Stimulated activated CD8-positive, alpha-beta memory T cell treated with anti-CD3 and anti-CD28 coated beads, Interleukin-7, amount 100 ng/mL, for 48 hours (primary cell): ENCODE measurements at regions not wholly inside any gene's neighbourhood (a gene's known extent, or its start where the extent isn't known, plus 50 kb on each side); places are given as distances from the start of the nearest gene placed in this dataset.

Experiments
- DNase-seq, 2 donors: peaks; one replicate each; pipeline ENCODE4 v3.0.0-alpha.2; 2020; ENCODE audit warnings: low read depth in 1 of 2; ENCODE audit errors: extremely low read depth in 1 of 2

GRCh38 chr22:47396105-47396504 is 633.7 kb downstream of the TBC1D22A start:
- DNase-seq: no peak

- no peak for DNase-seq
Observed at GRCh38 chr22:47395481-47395880, 633.0 kb downstream of the TBC1D22A start.

DNA sequence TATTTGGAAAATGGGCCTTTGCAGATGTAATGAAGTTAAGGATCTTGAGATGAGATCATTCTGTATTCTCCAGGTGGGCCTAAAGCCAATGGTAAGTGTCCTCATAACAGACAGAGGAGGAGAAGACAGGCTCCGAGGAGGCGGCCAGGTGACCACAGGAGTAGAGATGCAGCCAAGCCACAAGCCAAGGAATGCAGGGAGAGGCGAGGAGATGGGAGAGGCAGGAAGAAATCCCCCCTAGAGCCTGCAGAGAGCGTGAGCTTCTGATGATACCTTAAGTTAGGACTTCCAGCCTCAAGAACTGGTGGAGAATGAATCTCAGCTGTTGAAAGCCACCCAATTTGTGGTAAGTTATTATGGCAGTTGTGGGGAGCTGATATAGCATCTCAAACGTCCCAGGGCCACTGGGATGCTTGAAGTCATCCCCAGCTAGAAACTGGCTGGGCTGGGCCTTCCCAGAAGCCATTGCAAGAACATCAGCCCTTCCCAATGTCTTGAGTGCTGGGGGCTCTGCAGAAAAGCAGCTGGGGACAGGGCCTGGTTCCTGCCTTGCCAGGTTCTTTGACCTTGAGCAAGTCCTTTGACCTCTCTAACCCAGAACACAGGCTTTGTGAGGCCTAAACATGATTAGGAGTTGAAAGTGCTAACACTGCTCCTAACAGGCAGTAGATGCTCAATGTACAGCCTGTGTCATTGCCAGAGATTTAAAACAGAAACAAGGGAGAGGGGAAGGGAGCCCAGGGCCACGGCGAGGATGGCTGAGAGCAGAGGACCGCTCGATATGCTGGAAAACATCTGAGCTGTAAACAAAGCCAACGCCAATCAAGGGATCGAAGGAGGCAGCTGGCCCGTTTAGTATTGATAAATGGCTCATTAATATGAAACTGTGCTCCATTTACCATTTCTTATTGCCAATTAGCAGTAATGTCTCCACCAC is 632.3 kb downstream of the TBC1D22A start:
- no peak for DNase-seq

- DNase-seq: no peak
Observed at GRCh38 chr22:47393191-47393590, 630.7 kb downstream of the TBC1D22A start.

- no peak for DNase-seq
Observed at GRCh38 chr22:47392729-47393128, 630.3 kb downstream of the TBC1D22A start.

DNA sequence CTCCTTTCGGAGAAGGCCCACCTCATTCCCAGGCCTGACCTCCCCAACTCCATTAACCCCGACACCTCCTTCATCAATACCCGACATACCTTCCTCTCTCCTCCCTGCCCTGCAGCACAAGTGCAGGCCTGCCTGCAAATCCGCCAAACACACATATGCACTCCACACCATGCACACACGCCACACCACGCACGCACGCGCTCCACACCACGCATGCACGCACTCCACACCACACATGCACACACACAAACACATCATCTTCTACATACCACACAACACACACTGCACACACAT is 629.6 kb downstream of the TBC1D22A start:
- DNase-seq: no peak

DNA sequence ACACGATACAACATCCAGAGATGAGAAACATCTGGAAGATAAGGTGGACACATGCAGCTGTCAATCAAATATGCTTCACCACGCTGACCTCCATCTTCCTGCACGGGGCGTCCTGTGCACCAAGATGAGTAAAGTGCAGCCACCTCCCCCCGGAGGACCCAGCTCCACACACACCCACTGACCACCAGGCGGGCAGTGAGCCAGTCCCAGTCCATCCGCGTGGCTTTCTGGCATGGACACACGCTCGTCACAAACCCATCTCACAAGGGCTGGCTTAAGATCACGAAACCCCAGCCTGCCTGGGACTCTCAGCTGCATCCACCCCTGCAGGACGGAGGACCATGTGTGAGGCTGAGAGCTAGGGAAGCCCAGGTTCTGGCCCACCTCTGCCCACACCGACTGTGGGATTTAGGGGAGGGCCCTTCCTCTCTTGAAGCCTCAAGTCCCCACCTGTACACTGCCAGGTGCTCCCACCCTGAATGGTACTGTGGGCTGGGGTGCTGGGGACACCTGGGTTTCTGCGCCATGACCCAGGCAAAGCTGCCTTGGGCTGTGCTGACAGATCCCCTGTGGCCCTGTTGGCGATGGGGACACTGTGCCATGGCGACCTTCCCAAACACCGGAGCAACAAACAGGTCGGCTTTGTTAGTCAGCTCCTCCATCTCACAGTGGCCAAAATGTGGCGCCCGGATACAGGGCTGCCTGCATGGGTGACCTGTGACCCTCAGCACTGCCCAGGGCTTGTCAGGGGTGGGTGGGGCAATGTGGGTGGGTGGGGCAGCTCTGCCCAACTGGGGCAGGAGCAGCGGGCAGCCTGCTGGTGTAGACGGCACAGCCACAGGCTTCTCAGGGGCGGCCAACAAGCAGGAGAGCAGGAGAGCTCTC is 629.0 kb downstream of the TBC1D22A start:
- DNase-seq: no peak

- no peak for DNase-seq
Observed at GRCh38 chr22:47390026-47390970, 627.8 kb downstream of the TBC1D22A start.

- DNase-seq: no peak
Observed at GRCh38 chr22:47389201-47389600, 626.8 kb downstream of the TBC1D22A start.

DNA sequence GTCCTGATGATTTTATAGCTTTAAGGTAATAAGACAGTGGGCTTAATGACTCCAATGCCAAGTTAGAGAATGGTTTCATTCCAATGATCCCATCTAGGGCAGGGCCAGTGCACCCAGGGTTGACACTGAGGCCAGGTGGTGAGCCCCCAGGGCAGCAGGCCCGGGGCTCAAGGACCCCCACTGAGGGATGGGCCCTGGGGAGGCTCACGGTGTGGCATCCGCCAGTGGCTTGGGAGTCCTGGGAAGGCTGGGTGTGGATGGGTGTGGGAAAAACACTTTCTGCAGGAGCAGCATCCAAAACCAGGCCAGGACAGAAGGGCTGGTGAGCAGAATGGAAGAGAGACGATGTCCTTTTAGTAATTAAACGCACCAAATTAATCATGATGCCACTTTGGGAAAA is 626.3 kb downstream of the TBC1D22A start:
- no peak for DNase-seq

- no peak for DNase-seq
Observed at GRCh38 chr22:47388331-47388730, 625.9 kb downstream of the TBC1D22A start.

GRCh38 chr22:47386812-47387510 is 624.5 kb downstream of the TBC1D22A start:
- no peak for DNase-seq

DNA sequence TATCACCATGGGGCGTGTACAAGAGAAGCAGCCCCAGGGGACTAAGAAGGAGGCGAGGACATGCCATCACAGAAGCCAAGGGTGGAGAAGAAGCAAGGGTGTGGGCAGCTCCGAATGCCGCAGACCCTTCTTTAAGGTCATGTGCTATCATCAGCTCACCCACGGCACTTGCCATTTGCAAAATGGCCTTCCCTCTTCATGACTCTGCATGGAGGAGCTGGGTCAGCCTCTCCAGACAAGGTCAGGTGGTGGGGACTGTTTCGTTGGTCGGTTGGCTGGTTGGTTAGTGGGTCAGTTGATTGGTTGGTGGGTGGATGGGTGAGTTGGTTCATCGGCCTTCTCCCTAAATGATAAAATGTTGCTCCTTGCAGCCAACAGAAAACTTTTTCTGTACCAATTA is 622.5 kb downstream of the TBC1D22A start:
- DNase-seq: no peak

GRCh38 chr22:47382164-47382890 is 619.9 kb downstream of the TBC1D22A start:
- DNase-seq: no peak

DNA sequence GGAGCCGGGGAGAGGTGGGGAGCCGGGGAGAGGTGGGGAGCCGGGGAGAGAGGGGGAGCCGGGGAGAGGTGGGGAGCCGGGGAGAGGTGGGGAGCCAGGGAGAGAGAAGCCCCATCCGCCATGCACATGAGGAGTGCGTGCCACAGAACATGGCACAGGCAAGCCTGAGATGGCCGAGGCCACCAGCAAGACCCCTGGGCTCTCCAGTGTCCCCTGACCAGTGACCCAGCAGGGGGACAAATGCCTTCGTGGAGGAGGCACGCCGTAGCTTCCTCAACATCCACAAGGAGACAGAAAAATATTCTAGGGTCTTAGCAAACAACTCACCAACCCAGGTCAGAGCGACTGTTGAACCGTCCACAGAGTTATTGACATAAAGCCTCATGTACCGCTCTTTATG is 618.8 kb downstream of the TBC1D22A start:
- DNase-seq: no peak

DNA sequence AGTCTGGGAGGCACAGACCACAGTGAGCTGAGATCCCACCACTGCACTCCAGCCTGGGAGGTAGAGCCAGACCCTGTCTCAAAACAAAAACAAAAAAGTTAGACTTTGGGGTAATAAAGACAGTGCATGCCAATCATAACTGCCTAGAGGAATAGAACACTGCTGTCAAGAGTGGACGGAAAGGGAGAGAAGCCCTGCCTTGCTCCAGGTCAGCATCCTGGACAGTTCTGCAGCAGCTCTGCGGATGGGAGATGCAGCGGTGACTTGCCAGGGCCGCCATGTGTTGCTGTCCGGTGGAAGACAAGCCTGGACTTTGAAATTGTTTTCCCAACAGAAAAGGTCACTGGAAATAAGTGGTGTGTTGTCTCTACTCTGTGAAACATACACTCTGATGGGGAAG is 618.2 kb downstream of the TBC1D22A start:
- no peak for DNase-seq

DNA sequence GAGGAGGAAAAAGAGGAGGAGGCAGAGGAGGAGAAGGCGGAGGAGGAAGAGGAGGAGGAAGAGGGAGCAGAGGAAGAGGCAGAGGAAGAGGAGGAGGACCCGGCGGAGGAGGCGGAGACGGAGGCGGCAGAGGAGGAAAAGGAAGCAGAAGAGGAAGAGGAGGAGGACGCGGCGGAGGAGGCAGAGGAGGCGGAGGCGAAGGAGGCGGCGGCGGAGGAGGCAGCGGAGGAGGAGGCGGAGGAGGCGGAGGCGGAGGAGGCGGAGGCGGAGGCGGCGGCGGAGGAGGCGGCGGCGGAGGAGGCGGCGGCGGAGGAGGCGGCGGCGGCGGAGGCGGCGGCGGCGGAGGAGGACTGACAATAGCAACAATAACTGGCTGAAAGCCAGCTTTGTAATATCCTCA is 616.6 kb downstream of the TBC1D22A start:
- no peak for DNase-seq

DNA sequence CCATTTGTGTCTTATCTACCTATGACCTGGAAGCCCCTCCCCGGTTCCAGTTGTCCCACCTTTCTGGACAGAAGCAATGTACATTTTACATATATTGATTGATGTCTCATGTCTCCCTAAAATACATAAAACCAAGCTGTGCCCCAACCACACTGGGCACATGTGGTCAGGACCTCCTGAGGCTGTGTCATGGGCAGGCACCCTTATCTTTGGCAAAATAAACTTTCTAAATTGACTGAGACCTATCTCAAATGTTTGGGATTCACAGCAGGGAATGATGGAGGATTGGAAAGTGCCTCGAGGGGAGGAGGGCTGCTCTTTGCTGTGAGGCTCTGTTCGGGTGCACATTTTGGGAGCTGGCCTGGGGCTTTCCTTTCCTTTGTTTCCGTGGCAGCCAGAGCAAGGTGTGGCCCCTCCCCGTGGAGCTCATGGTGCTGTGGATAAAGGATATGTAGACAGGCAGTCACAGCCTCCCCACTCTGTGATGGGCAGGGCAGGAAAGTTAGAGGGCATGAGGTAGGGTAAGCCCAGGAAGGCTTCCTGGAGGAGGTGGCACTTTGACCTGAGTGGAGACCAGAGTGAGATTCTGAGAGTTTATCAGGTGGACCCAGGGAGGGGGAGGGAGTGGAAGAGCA is 615.6 kb downstream of the TBC1D22A start:
- no peak for DNase-seq

GRCh38 chr22:47376901-47377505 is 614.6 kb downstream of the TBC1D22A start:
- DNase-seq: no peak
